HCT116 (cell line): ENCODE measurements at regions not wholly inside any gene's neighbourhood (a gene's known extent, or its start where the extent isn't known, plus 50 kb on each side); places are given as distances from the start of the nearest gene placed in this dataset.

ENCODE experiments used
- ATAC-seq: fragments of 200-7000 bp; cut with Tn5 transposase; 2 replicates; pipeline ENCODE4 v1.9.1; 2020; ENCODE audit warnings: mild to moderate bottlenecking, moderate library complexity
- BruUV-seq: library from RNA; stranded (reverse); fragments of 400-500 nt; replicated peaks from 2 replicates; lab custom pipeline; 2021; lab: Mats Ljungman, UMichigan
- CTCF ChIA-PET: fragments of 300-600 bp; sonication (Branson Sonifier 250); formaldehyde crosslinking; loops from one replicate; lab custom pipeline; 2021; ENCODE audit warnings: antibody characterized with exemption; lab: Charles Lee
- POLR2A ChIA-PET: fragments of 300-600, 350-600 bp; sonication (Branson Sonifier 250); formaldehyde crosslinking; loops from one replicate; lab custom pipeline; 2021; ENCODE audit warnings: antibody characterized with exemption; lab: Charles Lee
- RAD21 ChIA-PET, 2 experiments: fragments of 300-600 bp; sonication (Branson Sonifier 250); formaldehyde crosslinking; loops; one replicate each; lab custom pipeline; 2023; ENCODE audit warnings: low total read pairs in 2 of 2; ENCODE audit not compliant: uncharacterized antibody in 2 of 2, unreplicated experiment in 2 of 2, low non-redundant PET in 1 of 2; lab: Charles Lee
- DNase-seq: peaks from one replicate; pipeline ENCODE4 v3.0.0-alpha.2; 2010; ENCODE audit warnings: low read depth, low spot score
- H2AFZ ChIP-seq: fragments of 200-600 bp; shearing (Covaris generic), sonication (generic); 2 replicates; pipeline ENCODE4 v1.6.1; 2017; ENCODE audit warnings: low read depth, mixed run types, mixed read lengths, antibody characterized with exemption, low read length; ENCODE audit not compliant: poor library complexity, severe bottlenecking
- H3K27ac ChIP-seq: 2 replicates; pipeline ENCODE4 v1.5.1; 2012; ENCODE audit warnings: low read depth, low read length
- H3K27me3 ChIP-seq: fragments of 200-600 bp; sonication (generic); 2 replicates; pipeline ENCODE4 v1.6.1; 2016; ENCODE audit warnings: mixed run types, low read length, mixed read lengths; ENCODE audit not compliant: insufficient read depth
- H3K36me3 ChIP-seq, 2 experiments: fragments of 200-500 bp in 1 of 2; fragments of 200-600 bp in 1 of 2; sonication (Bioruptor generic) in 1 of 2; sonication (generic) in 1 of 2; 2 replicates each; pipeline versions ENCODE4 v1.5.1 to v1.6.1; 2014 to 2016; ENCODE audit warnings: low read length in 2 of 2, inconsistent platforms in 1 of 2, mixed read lengths in 1 of 2, mixed run types in 1 of 2; ENCODE audit not compliant: insufficient read depth in 2 of 2, control insufficient read depth in 1 of 2
- H3K4me1 ChIP-seq, 2 experiments: fragments of 200-600 bp in 1 of 2; sonication (generic) in 1 of 2; 2 replicates each; pipeline versions ENCODE4 v1.5.1 to v1.6.1; 2012 to 2017; ENCODE audit warnings: low read length in 2 of 2, inconsistent platforms in 1 of 2, mild to moderate bottlenecking in 1 of 2, mixed read lengths in 1 of 2, mixed run types in 1 of 2, moderate library complexity in 1 of 2; ENCODE audit not compliant: insufficient read depth in 2 of 2, control insufficient read depth in 1 of 2
- H3K4me2 ChIP-seq: fragments of 200-600 bp; sonication (generic); 2 replicates; pipeline ENCODE4 v1.6.1; 2017; ENCODE audit warnings: mixed run types, low read length, mixed read lengths
- H3K4me3 ChIP-seq, 2 experiments: fragments of 200-600 bp in 1 of 2; sonication (generic) in 1 of 2; replicated peaks in 1 of 2; 2 replicates each; pipeline ENCODE4 v1.5.1; 2011 to 2016; ENCODE audit warnings: low read length in 2 of 2, control low read depth in 1 of 2, low read depth in 1 of 2, mild to moderate bottlenecking in 1 of 2, mixed read lengths in 1 of 2, mixed run types in 1 of 2
- H3K79me2 ChIP-seq: fragments of 200-600 bp; sonication (generic); 2 replicates; pipeline ENCODE4 v1.6.1; 2017; ENCODE audit warnings: mild to moderate bottlenecking, mixed run types, low read length, moderate library complexity, mixed read lengths; ENCODE audit not compliant: insufficient read depth
- H3K9ac ChIP-seq: fragments of 200-600 bp; sonication (generic); 2 replicates; pipeline ENCODE4 v1.6.1; 2016; ENCODE audit warnings: low read length, mixed read lengths
- H3K9me2 ChIP-seq: fragments of 200-600 bp; sonication (generic), shearing (Covaris generic); 2 replicates; pipeline ENCODE4 v1.6.1; 2017; ENCODE audit warnings: mixed run types, mild to moderate bottlenecking, moderate library complexity; ENCODE audit not compliant: insufficient read depth
- H3K9me3 ChIP-seq, 2 experiments: fragments of 200-500 bp in 1 of 2; fragments of 200-600 bp in 1 of 2; sonication (Bioruptor generic) in 1 of 2; sonication (generic) in 1 of 2; 2 replicates each; pipeline ENCODE4 v1.6.1; 2014 to 2017; ENCODE audit warnings: low read length in 2 of 2, mixed read lengths in 2 of 2, inconsistent platforms in 1 of 2, low read depth in 1 of 2, mild to moderate bottlenecking in 1 of 2, mixed run types in 1 of 2, moderate library complexity in 1 of 2; ENCODE audit not compliant: control insufficient read depth in 1 of 2, insufficient read depth in 1 of 2
- H4K20me1 ChIP-seq: fragments of 200-600 bp; sonication (generic), shearing (Covaris generic); 2 replicates; pipeline ENCODE4 v1.6.1; 2017; ENCODE audit warnings: mixed run types, mild to moderate bottlenecking, moderate library complexity; ENCODE audit not compliant: insufficient read depth
- ATF3 ChIP-seq: IDR thresholded peaks from 2 replicates; pipeline ENCODE4 v1.6.1; 2012
- CBX3 ChIP-seq: IDR thresholded peaks from 2 replicates; pipeline ENCODE4 v1.6.1; 2012; ENCODE audit warnings: low read depth
- CEBPB ChIP-seq: IDR thresholded peaks from 2 replicates; pipeline ENCODE4 v1.6.1; 2012; ENCODE audit warnings: low read depth
- CTCF ChIP-seq, 3 experiments: fragments of 200-600 bp in 1 of 3; sonication (generic) in 1 of 3; IDR thresholded peaks in 2 of 3; conservative IDR thresholded peaks in 1 of 3; 2 replicates each; pipeline ENCODE4 v1.5.1; 2012 to 2017; ENCODE audit warnings: low read depth in 2 of 3, low read length in 2 of 3, antibody characterized with exemption in 1 of 3, borderline replicate concordance in 1 of 3, control low read depth in 1 of 3, mild to moderate bottlenecking in 1 of 3, mixed read lengths in 1 of 3, mixed run types in 1 of 3, moderate library complexity in 1 of 3; ENCODE audit not compliant: insufficient read depth in 1 of 3
- EGR1 ChIP-seq: IDR thresholded peaks from 2 replicates; pipeline ENCODE4 v1.6.1; 2012; ENCODE audit warnings: low read depth
- ELF1 ChIP-seq: IDR thresholded peaks from 2 replicates; pipeline ENCODE4 v1.6.1; 2012; ENCODE audit warnings: low read depth, borderline replicate concordance
- EZH2 ChIP-seq: fragments of 200-600 bp; sonication (generic); IDR thresholded peaks from 2 replicates; pipeline ENCODE4 v1.6.1; 2017; ENCODE audit warnings: antibody characterized with exemption, mixed run types
- EZH2phosphoT487 ChIP-seq: fragments of 200-600 bp; IDR thresholded peaks from 2 replicates; pipeline ENCODE4 v1.6.1; 2018; ENCODE audit warnings: antibody characterized with exemption, borderline replicate concordance
- JUND ChIP-seq: IDR thresholded peaks from 2 replicates; pipeline ENCODE4 v1.6.1; 2012
- MAX ChIP-seq: IDR thresholded peaks from 2 replicates; pipeline ENCODE4 v1.6.1; 2012
- POLR2A ChIP-seq: IDR thresholded peaks from 2 replicates; pipeline ENCODE4 v1.7.0; 2011; ENCODE audit warnings: borderline replicate concordance; ENCODE audit not compliant: insufficient read depth, insufficient read length; ENCODE audit errors: extremely low read depth
- POLR2AphosphoS5 ChIP-seq: IDR thresholded peaks from 2 replicates; pipeline ENCODE4 v1.6.1; 2011; ENCODE audit warnings: mild to moderate bottlenecking, low read depth, low read length, moderate library complexity
- RAD21 ChIP-seq: IDR thresholded peaks from 2 replicates; pipeline ENCODE4 v1.6.1; 2012; ENCODE audit warnings: low read depth, mild to moderate bottlenecking
- REST ChIP-seq: IDR thresholded peaks from 2 replicates; pipeline ENCODE4 v1.6.1; 2012; ENCODE audit warnings: low read depth
- SIN3A ChIP-seq: IDR thresholded peaks from 2 replicates; pipeline ENCODE4 v1.6.1; 2012; ENCODE audit warnings: low read depth
- SP1 ChIP-seq: IDR thresholded peaks from 2 replicates; pipeline ENCODE4 v1.6.1; 2012; ENCODE audit warnings: low read depth
- TCF7L2 ChIP-seq: IDR thresholded peaks from 2 replicates; pipeline ENCODE4 v1.7.0; 2011; ENCODE audit warnings: borderline replicate concordance, inconsistent platforms; ENCODE audit not compliant: insufficient read depth, insufficient read length; ENCODE audit errors: extremely low read depth
- YY1 ChIP-seq: IDR thresholded peaks from 2 replicates; pipeline ENCODE4 v1.6.1; 2011; ENCODE audit warnings: low read length, low read depth, moderate library complexity, mild to moderate bottlenecking; ENCODE audit not compliant: insufficient replicate concordance; ENCODE audit errors: extremely low read depth
- ZFX ChIP-seq: fragments of 450-650 bp; IDR thresholded peaks from 2 replicates; pipeline ENCODE4 v1.6.1; 2017
- ZNF274 ChIP-seq: fragments of 200-500 bp; sonication (Bioruptor generic); IDR thresholded peaks from 2 replicates; pipeline ENCODE4 v1.6.1; 2014; ENCODE audit warnings: mild to moderate bottlenecking, low read depth, low read length, inconsistent platforms
- intact Hi-C: fragments of 100-400 bp; cut with micrococcal nuclease; formaldehyde crosslinking; loops from 2 replicates; pipeline ENCODE4 v1.10.0; 2022

GRCh38 chr1:53405737-53406136 lies 53.5 kb upstream of the DMRTB1 start:
- Histone ChIP-seq H3K9ac (no peak overlapping the region), H3K4me1 (peaks cover 0 to 15% of the 10 kb centered on the region in 2 experiments; a peak in 2 of 4 replicates), H3K4me2 (no peak overlapping the region), H3K9me2 (no peaks in the 10 kb centered on the region), H2AFZ (no peak overlapping the region), H3K27ac (no peak overlapping the region), H3K36me3 (no peaks in the 10 kb centered on the region), H3K27me3 (no peaks in the 10 kb centered on the region), H3K79me2 (no peaks in the 10 kb centered on the region), H3K4me3 (no peak overlapping the region), H4K20me1 (no peaks in the 10 kb centered on the region), H3K9me3 (no peaks in the 10 kb centered on the region)
- ChIA-PET RAD21 (no interaction called here), POLR2A (no interaction called here), CTCF (no interaction called here)
- intact Hi-C loops = no loop called here
- ATAC-seq (no peak), DNase-seq (no peak)
- TF ChIP-seq POLR2A = no peak
- no peak for TF ChIP-seq MAX
- no peak for TF ChIP-seq EZH2
- TF ChIP-seq EGR1 = no peak
- no peak for TF ChIP-seq ELF1
- no peak for TF ChIP-seq REST
- TF ChIP-seq EZH2phosphoT487 = no peak
- no peak for TF ChIP-seq ZFX
- no peak for TF ChIP-seq ATF3
- no peak for TF ChIP-seq CTCF (IDR thresholded peaks at IDR 0.05 in 2 of 3, conservative IDR thresholded peaks at IDR 0.05 in 1 of 3; ENCODE audit: borderline replicate concordance in 1 of 3, insufficient read depth in 1 of 3, low read depth in 2 of 3, low read length in 2 of 3)
- TF ChIP-seq SP1 = no peak
- TF ChIP-seq RAD21 = no peak
- TF ChIP-seq POLR2AphosphoS5 = no peak
- TF ChIP-seq TCF7L2 = no peak
- no peak for TF ChIP-seq JUND
- no peak for TF ChIP-seq ZNF274
- TF ChIP-seq CEBPB = no peak
- TF ChIP-seq SIN3A = no peak
- no peak for TF ChIP-seq CBX3
- no peak for TF ChIP-seq YY1
- no TSS peak for BruUV-seq
